ENCODE measurements at regions not wholly inside any gene's neighbourhood (a gene's known extent, or its start where the extent isn't known, plus 50 kb on each side); places are given as distances from the start of the nearest gene placed in this dataset.

- no peaks in the 10 kb centered on the region for H3K27me3 ChIP-seq (ENCODE audit: control insufficient read depth in 2 of 2, insufficient read depth in 2 of 2, low read length in 2 of 2)
- no TSS peak for BruUV-seq (replicated peaks)
- H3K79me2 ChIP-seq (ENCODE audit: control insufficient read depth, insufficient read depth, low read length) = no peaks in the 10 kb centered on the region
- DNase-seq (ENCODE audit: low read depth, low spot score) = no peak
- H3K4me2 ChIP-seq (ENCODE audit: insufficient read depth, low read length) = no peak overlapping the region
- H3K9ac ChIP-seq (replicated peaks; ENCODE audit: extremely low read depth, insufficient read depth, low read length) = no peak overlapping the region
- POLR2A ChIA-PET = no interaction called here
- no peaks in the 10 kb centered on the region for H3K36me3 ChIP-seq (ENCODE audit: control insufficient read depth in 2 of 2, extremely low read depth in 1 of 2, insufficient read depth in 2 of 2, low read length in 2 of 2)
- intact Hi-C loops (cut with micrococcal nuclease) (no loop called here), dilution Hi-C loops (cut with MboI; ENCODE audit: extremely low pct_ligation_motif_present, low sequenced_read_pairs) (no loop called here)
- no peaks in the 10 kb centered on the region for H3K9me3 ChIP-seq (replicated peaks; ENCODE audit: control insufficient read depth, insufficient read depth, low read length)
- no peak overlapping the region for H3K27ac ChIP-seq (ENCODE audit: insufficient read depth, low read depth, low read length)
- CTCF ChIA-PET = no interaction called here
- H3K4me3 ChIP-seq (replicated peaks in 1 of 3; ENCODE audit: insufficient read depth in 1 of 3, low read depth in 1 of 3, low read length in 3 of 3) = no peak overlapping the region
- H3K4me1 ChIP-seq (ENCODE audit: control insufficient read depth, extremely low read depth, insufficient read depth, low read length) = peaks cover 10% of the 10 kb centered on the region
- H4K20me1 ChIP-seq (replicated peaks; ENCODE audit: control insufficient read depth, extremely low read depth, insufficient read depth, low read length) = no peaks in the 10 kb centered on the region
- no peak overlapping the region for H2AFZ ChIP-seq (ENCODE audit: low read depth, low read length)
- FAIRE-seq = no peak
- no peaks in the 10 kb centered on the region for H3K9me1 ChIP-seq (replicated peaks; ENCODE audit: control insufficient read depth, extremely low read depth, insufficient read depth, low read length)
- TF ChIP-seq EZH2 (IDR thresholded peaks at IDR 0.05; ENCODE audit: borderline replicate concordance, low read depth, low read length, severe bottlenecking) = no peak
- TF ChIP-seq POLR2AphosphoS5 (IDR thresholded peaks at IDR 0.05; ENCODE audit: insufficient read depth, low read depth, low read length) = no peak
- TF ChIP-seq JUN (IDR thresholded peaks at IDR 0.05; ENCODE audit: borderline replicate concordance, insufficient read depth, insufficient read length, low read depth) = no peak
- no peak for TF ChIP-seq CTCF (IDR thresholded peaks at IDR 0.05; ENCODE audit: extremely low read depth in 1 of 2, insufficient read depth in 1 of 2, low read depth in 1 of 2, low read length in 2 of 2)
- TF ChIP-seq FOS (IDR thresholded peaks at IDR 0.05; ENCODE audit: borderline replicate concordance, insufficient read depth, low read length) = no peak
- no peak for TF ChIP-seq MAX (IDR thresholded peaks at IDR 0.05; ENCODE audit: insufficient read depth, insufficient read length)
These were observed 576.4 kb upstream of the TBL1XR1 start for GRCh38 chr3:177773717-177774116.
